Ishikawa (cell line): ENCODE measurements at regions not wholly inside any gene's neighbourhood (a gene's known extent, or its start where the extent isn't known, plus 50 kb on each side); places are given as distances from the start of the nearest gene placed in this dataset.

Experiments used
- CEBPB ChIP-seq: IDR thresholded peaks from 2 replicates; pipeline ENCODE4 v1.6.1; 2012
- CREB1 ChIP-seq: IDR thresholded peaks from 2 replicates; pipeline ENCODE4 v1.6.1; 2012; ENCODE audit warnings: low read depth
- EGR1 ChIP-seq: IDR thresholded peaks from 2 replicates; pipeline ENCODE4 v1.6.1; 2012
- EP300 ChIP-seq: IDR thresholded peaks from 2 replicates; pipeline ENCODE4 v1.6.1; 2012; ENCODE audit warnings: borderline replicate concordance
- FOXM1 ChIP-seq: IDR thresholded peaks from 2 replicates; pipeline ENCODE4 v1.6.1; 2012; ENCODE audit warnings: low read depth, borderline replicate concordance
- NFIC ChIP-seq: IDR thresholded peaks from 2 replicates; pipeline ENCODE4 v1.6.1; 2012
- RAD21 ChIP-seq: IDR thresholded peaks from 2 replicates; pipeline ENCODE4 v1.6.1; 2012; ENCODE audit warnings: low read depth
- TAF1 ChIP-seq: IDR thresholded peaks from 2 replicates; pipeline ENCODE4 v1.6.1; 2012; ENCODE audit warnings: low read depth, mild to moderate bottlenecking
- TCF12 ChIP-seq: IDR thresholded peaks from 2 replicates; pipeline ENCODE4 v1.6.1; 2012; ENCODE audit warnings: low read depth
- TEAD4 ChIP-seq: IDR thresholded peaks from 2 replicates; pipeline ENCODE4 v1.6.1; 2012
- YY1 ChIP-seq: IDR thresholded peaks from 2 replicates; pipeline ENCODE4 v1.6.1; 2012; ENCODE audit warnings: low read depth
- ZBTB7A ChIP-seq: IDR thresholded peaks from 2 replicates; pipeline ENCODE4 v1.6.1; 2012; ENCODE audit warnings: low read depth
- TF ChIP-seq, protein P1 (sequence below): IDR thresholded peaks from 2 replicates; pipeline ENCODE4 v1.6.1; 2012; ENCODE audit warnings: low read depth, mild to moderate bottlenecking
- TF ChIP-seq, protein P2 (sequence below): IDR thresholded peaks from 2 replicates; pipeline ENCODE4 v1.6.1; 2012
- TF ChIP-seq, protein P3 (sequence below): IDR thresholded peaks from 2 replicates; pipeline ENCODE4 v1.6.1; 2012

DNA sequence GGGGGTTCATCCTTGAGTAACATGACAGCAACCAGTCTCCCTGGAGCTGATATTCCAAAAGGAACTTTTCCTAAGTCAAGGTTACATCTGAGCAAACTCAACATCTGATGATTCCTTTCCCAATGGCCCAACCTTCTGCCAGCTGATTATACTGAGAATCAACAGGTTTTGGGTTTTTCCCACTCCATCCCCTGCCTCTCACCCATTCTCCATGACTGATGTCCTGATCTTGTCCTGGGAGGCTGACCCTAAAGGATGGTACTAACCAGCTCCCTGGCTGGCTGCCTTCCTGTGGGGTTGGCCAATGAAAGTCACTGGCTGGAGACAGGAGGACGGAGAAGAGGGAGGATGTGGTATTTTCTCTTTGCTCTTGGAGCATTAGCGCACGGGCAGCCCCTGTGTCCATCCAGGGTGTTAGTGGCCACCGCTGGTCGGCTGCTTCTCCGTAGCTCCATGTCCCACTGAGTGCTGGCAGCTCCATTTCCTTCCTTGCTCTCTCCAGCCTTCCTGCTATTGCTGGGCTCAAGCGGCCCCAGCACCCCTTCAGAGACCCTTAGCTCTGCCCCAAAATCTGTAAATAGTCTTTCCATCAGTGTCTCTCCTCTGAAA, 306.2 kb upstream of the PITRM1 start:
- TF ChIP-seq, protein P1, sequence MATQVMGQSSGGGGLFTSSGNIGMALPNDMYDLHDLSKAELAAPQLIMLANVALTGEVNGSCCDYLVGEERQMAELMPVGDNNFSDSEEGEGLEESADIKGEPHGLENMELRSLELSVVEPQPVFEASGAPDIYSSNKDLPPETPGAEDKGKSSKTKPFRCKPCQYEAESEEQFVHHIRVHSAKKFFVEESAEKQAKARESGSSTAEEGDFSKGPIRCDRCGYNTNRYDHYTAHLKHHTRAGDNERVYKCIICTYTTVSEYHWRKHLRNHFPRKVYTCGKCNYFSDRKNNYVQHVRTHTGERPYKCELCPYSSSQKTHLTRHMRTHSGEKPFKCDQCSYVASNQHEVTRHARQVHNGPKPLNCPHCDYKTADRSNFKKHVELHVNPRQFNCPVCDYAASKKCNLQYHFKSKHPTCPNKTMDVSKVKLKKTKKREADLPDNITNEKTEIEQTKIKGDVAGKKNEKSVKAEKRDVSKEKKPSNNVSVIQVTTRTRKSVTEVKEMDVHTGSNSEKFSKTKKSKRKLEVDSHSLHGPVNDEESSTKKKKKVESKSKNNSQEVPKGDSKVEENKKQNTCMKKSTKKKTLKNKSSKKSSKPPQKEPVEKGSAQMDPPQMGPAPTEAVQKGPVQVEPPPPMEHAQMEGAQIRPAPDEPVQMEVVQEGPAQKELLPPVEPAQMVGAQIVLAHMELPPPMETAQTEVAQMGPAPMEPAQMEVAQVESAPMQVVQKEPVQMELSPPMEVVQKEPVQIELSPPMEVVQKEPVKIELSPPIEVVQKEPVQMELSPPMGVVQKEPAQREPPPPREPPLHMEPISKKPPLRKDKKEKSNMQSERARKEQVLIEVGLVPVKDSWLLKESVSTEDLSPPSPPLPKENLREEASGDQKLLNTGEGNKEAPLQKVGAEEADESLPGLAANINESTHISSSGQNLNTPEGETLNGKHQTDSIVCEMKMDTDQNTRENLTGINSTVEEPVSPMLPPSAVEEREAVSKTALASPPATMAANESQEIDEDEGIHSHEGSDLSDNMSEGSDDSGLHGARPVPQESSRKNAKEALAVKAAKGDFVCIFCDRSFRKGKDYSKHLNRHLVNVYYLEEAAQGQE = no peak
- no peak for TF ChIP-seq RAD21
- TF ChIP-seq EGR1 = no peak
- TF ChIP-seq, protein P2, sequence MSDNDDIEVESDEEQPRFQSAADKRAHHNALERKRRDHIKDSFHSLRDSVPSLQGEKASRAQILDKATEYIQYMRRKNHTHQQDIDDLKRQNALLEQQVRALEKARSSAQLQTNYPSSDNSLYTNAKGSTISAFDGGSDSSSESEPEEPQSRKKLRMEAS = no peak
- no peak for TF ChIP-seq TAF1
- TF ChIP-seq, protein P3, sequence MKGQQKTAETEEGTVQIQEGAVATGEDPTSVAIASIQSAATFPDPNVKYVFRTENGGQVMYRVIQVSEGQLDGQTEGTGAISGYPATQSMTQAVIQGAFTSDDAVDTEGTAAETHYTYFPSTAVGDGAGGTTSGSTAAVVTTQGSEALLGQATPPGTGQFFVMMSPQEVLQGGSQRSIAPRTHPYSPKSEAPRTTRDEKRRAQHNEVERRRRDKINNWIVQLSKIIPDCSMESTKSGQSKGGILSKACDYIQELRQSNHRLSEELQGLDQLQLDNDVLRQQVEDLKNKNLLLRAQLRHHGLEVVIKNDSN = no peak
- TF ChIP-seq ZBTB7A = no peak
- TF ChIP-seq CEBPB = no peak
- no peak for TF ChIP-seq YY1
- no peak for TF ChIP-seq TCF12
- no peak for TF ChIP-seq FOXM1
- TF ChIP-seq CREB1 = no peak
- TF ChIP-seq EP300 = no peak
- no peak for TF ChIP-seq NFIC
- TF ChIP-seq TEAD4 = no peak

DNA sequence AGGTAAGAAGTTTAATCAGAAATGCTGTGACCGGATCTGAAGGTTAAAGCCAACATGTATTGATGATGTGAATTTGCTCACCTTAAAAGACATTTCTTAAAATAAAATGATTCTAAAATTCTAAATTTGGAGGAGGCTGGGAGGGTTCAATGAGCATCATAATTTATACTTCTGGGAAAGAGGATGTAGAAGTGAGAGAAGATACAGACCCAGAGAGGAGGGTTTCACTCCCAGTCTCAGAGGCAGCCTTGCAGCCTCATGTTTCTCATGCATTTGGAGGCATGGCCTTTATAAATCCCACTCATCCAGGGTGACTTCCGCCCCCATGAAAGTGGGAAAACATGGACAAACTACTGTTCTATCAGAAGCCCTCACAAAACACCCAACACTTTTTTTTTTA, 305.6 kb upstream of the PITRM1 start:
- no peak for TF ChIP-seq TAF1
- TF ChIP-seq TCF12 = no peak
- TF ChIP-seq ZBTB7A = no peak
- TF ChIP-seq YY1 = no peak
- TF ChIP-seq CEBPB = no peak
- TF ChIP-seq EP300 = no peak
- TF ChIP-seq NFIC = no peak
- TF ChIP-seq RAD21 = no peak
- no peak for TF ChIP-seq TEAD4
- TF ChIP-seq CREB1 = no peak
- TF ChIP-seq, protein P3 = no peak
- TF ChIP-seq, protein P2 = no peak
- TF ChIP-seq FOXM1 = no peak
- TF ChIP-seq, protein P1 = no peak
- no peak for TF ChIP-seq EGR1

DNA sequence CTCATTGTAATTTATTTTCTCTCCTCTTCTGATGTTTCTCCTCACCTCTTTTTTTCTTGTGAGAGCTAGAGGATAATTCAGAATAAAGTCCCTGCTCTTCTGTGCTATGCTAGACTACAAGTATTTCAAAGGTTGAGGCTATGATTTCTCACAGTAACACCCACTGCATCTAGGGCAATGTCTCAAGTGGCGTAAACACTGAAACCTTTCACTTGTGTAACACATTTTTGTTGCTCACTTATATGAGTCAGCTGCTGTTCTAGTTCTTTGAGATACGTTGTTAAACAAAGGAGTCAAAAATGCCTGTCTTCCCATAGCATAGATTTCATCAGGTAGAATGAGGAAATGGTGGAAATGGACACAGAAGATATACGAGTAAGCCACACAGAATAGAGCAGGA, 305.1 kb upstream of the PITRM1 start:
- TF ChIP-seq TAF1 = no peak
- TF ChIP-seq, protein P2 = no peak
- no peak for TF ChIP-seq YY1
- TF ChIP-seq CREB1 = no peak
- TF ChIP-seq NFIC = no peak
- TF ChIP-seq, protein P1 = no peak
- no peak for TF ChIP-seq EGR1
- no peak for TF ChIP-seq TCF12
- TF ChIP-seq RAD21 = no peak
- no peak for TF ChIP-seq EP300
- no peak for TF ChIP-seq ZBTB7A
- no peak for TF ChIP-seq TEAD4
- TF ChIP-seq CEBPB = no peak
- TF ChIP-seq, protein P3 = no peak
- TF ChIP-seq FOXM1 = no peak
